ENCODE measurements at regions not wholly inside any gene's neighbourhood (a gene's known extent, or its start where the extent isn't known, plus 50 kb on each side); places are given as distances from the start of the nearest gene placed in this dataset.

DNA sequence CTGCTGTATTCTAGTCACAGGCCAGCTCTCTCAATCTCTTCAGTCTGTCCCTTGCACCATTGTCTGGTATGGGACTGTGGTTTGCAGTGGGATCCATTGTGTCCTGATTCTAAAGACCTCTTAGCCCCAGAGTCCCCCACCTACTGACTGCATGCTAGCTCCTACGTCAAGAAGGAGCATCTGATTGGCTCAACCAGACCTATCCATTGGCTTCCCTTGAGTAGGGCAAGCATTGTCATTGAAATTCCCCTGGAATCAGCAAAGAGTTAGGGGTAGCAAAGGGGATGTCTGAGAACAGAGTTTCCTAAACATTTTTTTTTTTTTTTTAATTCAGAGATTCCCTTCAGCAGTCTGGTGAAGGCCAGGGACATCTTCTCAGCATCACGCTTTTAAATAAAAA lies 175.3 kb upstream of the MPHOSPH6 start:
- in situ Hi-C loops (cut with MboI): no loop called here
- no peaks in the 10 kb centered on the region for H3K9me3 ChIP-seq (replicated peaks; ENCODE audit: control insufficient read depth, insufficient read depth, low read length)
- H3K27me3 ChIP-seq (replicated peaks in 1 of 2; ENCODE audit: control insufficient read depth in 2 of 2, insufficient read depth in 2 of 2, low read length in 1 of 2): no peaks in the 10 kb centered on the region
- ChIA-PET POLR2A (interaction anchor here (0.7 kb wide), 1 partner anchor 10 kb away, joined by 3 read pairs; no protein-coding TSS in a partner anchor), SMC1A (ENCODE audit: uncharacterized antibody, unreplicated experiment) (interaction anchor here (1.5 kb wide), 1 partner anchor 81 kb away, joined by 4 read pairs; no protein-coding TSS in a partner anchor), RAD21 (ENCODE audit: unreplicated experiment) (interaction anchor here (0.8 kb wide), 1 partner anchor 81 kb away, joined by 3 read pairs; no protein-coding TSS in a partner anchor), CTCF (interaction anchor here (0.5 to 2.5 kb wide), 3 partner anchors 27 to 235 kb away, joined by 3 to 25 read pairs (median 3); no protein-coding TSS in a partner anchor)
- 17% methylated on average over 2 of the region's 2 CpGs for WGBS (ENCODE audit: insufficient coverage, insufficient replicate concordance, low lambda C conversion rate, missing lambda C conversion rate)
- intact Hi-C loops (cut with micrococcal nuclease; ENCODE audit: unreplicated experiment): no loop called here
- no peaks in the 10 kb centered on the region for H4K20me1 ChIP-seq (ENCODE audit: control insufficient read depth, insufficient read depth)
- no peaks in the 10 kb centered on the region for H3K4me1 ChIP-seq (ENCODE audit: control insufficient read depth, insufficient read depth, low read length)
- no peak overlapping the region for H3K27ac ChIP-seq (ENCODE audit: control insufficient read depth, insufficient read depth)
- ATAC-seq: no peak
- no peak overlapping the region for H3K9ac ChIP-seq (ENCODE audit: control insufficient read depth, insufficient read depth, low read length)
- H2AFZ ChIP-seq (ENCODE audit: control insufficient read depth, low read depth, low read length): no peak overlapping the region
- H3K36me3 ChIP-seq (ENCODE audit: control insufficient read depth in 2 of 2, insufficient read depth in 2 of 2, low read length in 1 of 2): no peaks in the 10 kb centered on the region
- no TSS peak for BruUV-seq (replicated peaks)
- no peak for FAIRE-seq
- H3K4me2 ChIP-seq (ENCODE audit: control insufficient read depth, insufficient read depth): no peak overlapping the region
- no peak overlapping the region for H3K4me3 ChIP-seq
- H3K79me2 ChIP-seq (ENCODE audit: control insufficient read depth, insufficient read depth, low read length): no peaks in the 10 kb centered on the region
- no peak for DNase-seq (ENCODE audit: low read depth, low spot score)
- TF ChIP-seq SMARCA5 (IDR thresholded peaks at IDR 0.05) (no peak), CHD2 (IDR thresholded peaks at IDR 0.05; ENCODE audit: borderline replicate concordance, low read depth, low read length) (no peak), MEF2B (IDR thresholded peaks at IDR 0.05; ENCODE audit: partially characterized antibody, poor library complexity, severe bottlenecking) (no peak), POLR2AphosphoS5 (IDR thresholded peaks at IDR 0.05; ENCODE audit: low read length) (no peak), HDGF (IDR thresholded peaks at IDR 0.05) (no peak), CBX5 (IDR thresholded peaks at IDR 0.05; ENCODE audit: low read depth) (no peak), JUND (IDR thresholded peaks at IDR 0.05; ENCODE audit: low read depth, low read length) (no peak), CBFB (IDR thresholded peaks at IDR 0.05; ENCODE audit: low read depth) (no peak), ATF7 (IDR thresholded peaks at IDR 0.05; ENCODE audit: low read depth) (no peak), NFIC (IDR thresholded peaks at IDR 0.05; ENCODE audit: low read depth, low read length) (no peak), HCFC1 (IDR thresholded peaks at IDR 0.05; ENCODE audit: low read length) (no peak), DPF2 (IDR thresholded peaks at IDR 0.05) (no peak)
- TF ChIP-seq, protein P1, sequence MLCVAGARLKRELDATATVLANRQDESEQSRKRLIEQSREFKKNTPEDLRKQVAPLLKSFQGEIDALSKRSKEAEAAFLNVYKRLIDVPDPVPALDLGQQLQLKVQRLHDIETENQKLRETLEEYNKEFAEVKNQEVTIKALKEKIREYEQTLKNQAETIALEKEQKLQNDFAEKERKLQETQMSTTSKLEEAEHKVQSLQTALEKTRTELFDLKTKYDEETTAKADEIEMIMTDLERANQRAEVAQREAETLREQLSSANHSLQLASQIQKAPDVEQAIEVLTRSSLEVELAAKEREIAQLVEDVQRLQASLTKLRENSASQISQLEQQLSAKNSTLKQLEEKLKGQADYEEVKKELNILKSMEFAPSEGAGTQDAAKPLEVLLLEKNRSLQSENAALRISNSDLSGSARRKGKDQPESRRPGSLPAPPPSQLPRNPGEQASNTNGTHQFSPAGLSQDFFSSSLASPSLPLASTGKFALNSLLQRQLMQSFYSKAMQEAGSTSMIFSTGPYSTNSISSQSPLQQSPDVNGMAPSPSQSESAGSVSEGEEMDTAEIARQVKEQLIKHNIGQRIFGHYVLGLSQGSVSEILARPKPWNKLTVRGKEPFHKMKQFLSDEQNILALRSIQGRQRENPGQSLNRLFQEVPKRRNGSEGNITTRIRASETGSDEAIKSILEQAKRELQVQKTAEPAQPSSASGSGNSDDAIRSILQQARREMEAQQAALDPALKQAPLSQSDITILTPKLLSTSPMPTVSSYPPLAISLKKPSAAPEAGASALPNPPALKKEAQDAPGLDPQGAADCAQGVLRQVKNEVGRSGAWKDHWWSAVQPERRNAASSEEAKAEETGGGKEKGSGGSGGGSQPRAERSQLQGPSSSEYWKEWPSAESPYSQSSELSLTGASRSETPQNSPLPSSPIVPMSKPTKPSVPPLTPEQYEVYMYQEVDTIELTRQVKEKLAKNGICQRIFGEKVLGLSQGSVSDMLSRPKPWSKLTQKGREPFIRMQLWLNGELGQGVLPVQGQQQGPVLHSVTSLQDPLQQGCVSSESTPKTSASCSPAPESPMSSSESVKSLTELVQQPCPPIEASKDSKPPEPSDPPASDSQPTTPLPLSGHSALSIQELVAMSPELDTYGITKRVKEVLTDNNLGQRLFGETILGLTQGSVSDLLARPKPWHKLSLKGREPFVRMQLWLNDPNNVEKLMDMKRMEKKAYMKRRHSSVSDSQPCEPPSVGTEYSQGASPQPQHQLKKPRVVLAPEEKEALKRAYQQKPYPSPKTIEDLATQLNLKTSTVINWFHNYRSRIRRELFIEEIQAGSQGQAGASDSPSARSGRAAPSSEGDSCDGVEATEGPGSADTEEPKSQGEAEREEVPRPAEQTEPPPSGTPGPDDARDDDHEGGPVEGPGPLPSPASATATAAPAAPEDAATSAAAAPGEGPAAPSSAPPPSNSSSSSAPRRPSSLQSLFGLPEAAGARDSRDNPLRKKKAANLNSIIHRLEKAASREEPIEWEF (IDR thresholded peaks at IDR 0.05; ENCODE audit: insufficient replicate concordance, low read depth, low read length): no peak
- TF ChIP-seq, protein P2, sequence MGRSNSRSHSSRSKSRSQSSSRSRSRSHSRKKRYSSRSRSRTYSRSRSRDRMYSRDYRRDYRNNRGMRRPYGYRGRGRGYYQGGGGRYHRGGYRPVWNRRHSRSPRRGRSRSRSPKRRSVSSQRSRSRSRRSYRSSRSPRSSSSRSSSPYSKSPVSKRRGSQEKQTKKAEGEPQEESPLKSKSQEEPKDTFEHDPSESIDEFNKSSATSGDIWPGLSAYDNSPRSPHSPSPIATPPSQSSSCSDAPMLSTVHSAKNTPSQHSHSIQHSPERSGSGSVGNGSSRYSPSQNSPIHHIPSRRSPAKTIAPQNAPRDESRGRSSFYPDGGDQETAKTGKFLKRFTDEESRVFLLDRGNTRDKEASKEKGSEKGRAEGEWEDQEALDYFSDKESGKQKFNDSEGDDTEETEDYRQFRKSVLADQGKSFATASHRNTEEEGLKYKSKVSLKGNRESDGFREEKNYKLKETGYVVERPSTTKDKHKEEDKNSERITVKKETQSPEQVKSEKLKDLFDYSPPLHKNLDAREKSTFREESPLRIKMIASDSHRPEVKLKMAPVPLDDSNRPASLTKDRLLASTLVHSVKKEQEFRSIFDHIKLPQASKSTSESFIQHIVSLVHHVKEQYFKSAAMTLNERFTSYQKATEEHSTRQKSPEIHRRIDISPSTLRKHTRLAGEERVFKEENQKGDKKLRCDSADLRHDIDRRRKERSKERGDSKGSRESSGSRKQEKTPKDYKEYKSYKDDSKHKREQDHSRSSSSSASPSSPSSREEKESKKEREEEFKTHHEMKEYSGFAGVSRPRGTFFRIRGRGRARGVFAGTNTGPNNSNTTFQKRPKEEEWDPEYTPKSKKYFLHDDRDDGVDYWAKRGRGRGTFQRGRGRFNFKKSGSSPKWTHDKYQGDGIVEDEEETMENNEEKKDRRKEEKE (IDR thresholded peaks at IDR 0.05): no peak
- TF ChIP-seq, protein P3, sequence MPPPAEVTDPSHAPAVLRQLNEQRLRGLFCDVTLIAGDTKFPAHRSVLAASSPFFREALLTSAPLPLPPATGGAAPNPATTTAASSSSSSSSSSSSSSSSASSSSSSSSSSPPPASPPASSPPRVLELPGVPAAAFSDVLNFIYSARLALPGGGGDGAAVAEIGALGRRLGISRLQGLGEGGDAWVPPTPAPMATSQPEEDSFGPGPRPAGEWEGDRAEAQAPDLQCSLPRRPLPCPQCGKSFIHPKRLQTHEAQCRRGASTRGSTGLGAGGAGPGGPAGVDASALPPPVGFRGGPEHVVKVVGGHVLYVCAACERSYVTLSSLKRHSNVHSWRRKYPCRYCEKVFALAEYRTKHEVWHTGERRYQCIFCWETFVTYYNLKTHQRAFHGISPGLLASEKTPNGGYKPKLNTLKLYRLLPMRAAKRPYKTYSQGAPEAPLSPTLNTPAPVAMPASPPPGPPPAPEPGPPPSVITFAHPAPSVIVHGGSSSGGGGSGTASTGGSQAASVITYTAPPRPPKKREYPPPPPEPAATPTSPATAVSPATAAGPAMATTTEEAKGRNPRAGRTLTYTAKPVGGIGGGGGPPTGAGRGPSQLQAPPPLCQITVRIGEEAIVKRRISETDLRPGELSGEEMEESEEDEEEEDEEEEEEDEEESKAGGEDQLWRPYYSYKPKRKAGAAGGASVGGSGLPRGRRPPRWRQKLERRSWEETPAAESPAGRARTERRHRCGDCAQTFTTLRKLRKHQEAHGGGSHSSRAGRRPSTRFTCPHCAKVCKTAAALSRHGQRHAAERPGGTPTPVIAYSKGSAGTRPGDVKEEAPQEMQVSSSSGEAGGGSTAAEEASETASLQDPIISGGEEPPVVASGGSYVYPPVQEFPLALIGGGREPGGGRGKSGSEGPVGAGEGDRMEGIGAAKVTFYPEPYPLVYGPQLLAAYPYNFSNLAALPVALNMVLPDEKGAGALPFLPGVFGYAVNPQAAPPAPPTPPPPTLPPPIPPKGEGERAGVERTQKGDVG (CRISPR knock-in tag; IDR thresholded peaks at IDR 0.05): no peak

All from GM12878 (cell line).